ENCODE measurements at regions not wholly inside any gene's neighbourhood (a gene's known extent, or its start where the extent isn't known, plus 50 kb on each side); places are given as distances from the start of the nearest gene placed in this dataset.

- TF ChIP-seq, protein P1, sequence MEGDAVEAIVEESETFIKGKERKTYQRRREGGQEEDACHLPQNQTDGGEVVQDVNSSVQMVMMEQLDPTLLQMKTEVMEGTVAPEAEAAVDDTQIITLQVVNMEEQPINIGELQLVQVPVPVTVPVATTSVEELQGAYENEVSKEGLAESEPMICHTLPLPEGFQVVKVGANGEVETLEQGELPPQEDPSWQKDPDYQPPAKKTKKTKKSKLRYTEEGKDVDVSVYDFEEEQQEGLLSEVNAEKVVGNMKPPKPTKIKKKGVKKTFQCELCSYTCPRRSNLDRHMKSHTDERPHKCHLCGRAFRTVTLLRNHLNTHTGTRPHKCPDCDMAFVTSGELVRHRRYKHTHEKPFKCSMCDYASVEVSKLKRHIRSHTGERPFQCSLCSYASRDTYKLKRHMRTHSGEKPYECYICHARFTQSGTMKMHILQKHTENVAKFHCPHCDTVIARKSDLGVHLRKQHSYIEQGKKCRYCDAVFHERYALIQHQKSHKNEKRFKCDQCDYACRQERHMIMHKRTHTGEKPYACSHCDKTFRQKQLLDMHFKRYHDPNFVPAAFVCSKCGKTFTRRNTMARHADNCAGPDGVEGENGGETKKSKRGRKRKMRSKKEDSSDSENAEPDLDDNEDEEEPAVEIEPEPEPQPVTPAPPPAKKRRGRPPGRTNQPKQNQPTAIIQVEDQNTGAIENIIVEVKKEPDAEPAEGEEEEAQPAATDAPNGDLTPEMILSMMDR (IDR thresholded peaks at IDR 0.05), result no peak
- peaks cover 49% of the 10 kb centered on the region for H3K9me3 Mint-ChIP-seq
- no peak overlapping the region for H3K27ac Mint-ChIP-seq
These were observed 342.6 kb upstream of the CCDC196 start for GRCh38 chr14:66143387-66144112.

DNA sequence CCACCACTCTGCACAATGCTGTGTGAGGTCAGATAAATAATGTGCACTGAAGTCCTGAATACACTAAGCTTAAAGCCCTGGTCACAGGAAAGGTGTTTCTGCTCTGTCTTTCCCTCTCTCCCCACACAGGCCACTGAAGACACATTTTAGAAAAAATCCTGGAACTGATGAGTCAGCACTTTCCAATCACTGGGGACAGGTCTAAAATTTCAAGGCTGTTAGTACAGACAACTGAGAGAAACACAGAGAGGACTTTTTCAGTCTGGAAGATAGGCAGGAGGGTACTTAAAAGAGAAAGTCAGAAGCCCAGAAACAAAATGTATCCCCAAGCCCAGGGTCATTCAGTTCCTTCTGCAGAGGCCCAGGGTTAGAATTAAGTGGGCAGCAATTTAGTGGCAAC, 333.9 kb upstream of the CCDC196 start:
- TF ChIP-seq, protein P1 (IDR thresholded peaks at IDR 0.05), result no peak
- Mint-ChIP-seq H3K36me3 (ENCODE audit: low read depth) (no peaks in the 10 kb centered on the region), H3K27me3 (ENCODE audit: insufficient read depth) (no peaks in the 10 kb centered on the region), H3K4me3 (no peak overlapping the region), H3K9me3 (peaks cover 35% of the 10 kb centered on the region), H3K4me1 (ENCODE audit: low read depth) (no peaks in the 10 kb centered on the region), H3K27ac (no peak overlapping the region)
- no peak for DNase-seq

More at GRCh38 chr14:66143387-66144112, 342.6 kb upstream of the CCDC196 start:
- no peaks in the 10 kb centered on the region for H3K27me3 Mint-ChIP-seq (ENCODE audit: insufficient read depth)
- peaks cover 3% of the 10 kb centered on the region; the same call in 1 of the 2 replicates for H3K36me3 Mint-ChIP-seq (ENCODE audit: low read depth)
- no peak for DNase-seq
- H3K4me3 Mint-ChIP-seq, result no peak overlapping the region
- no peaks in the 10 kb centered on the region for H3K4me1 Mint-ChIP-seq (ENCODE audit: low read depth)

DNA sequence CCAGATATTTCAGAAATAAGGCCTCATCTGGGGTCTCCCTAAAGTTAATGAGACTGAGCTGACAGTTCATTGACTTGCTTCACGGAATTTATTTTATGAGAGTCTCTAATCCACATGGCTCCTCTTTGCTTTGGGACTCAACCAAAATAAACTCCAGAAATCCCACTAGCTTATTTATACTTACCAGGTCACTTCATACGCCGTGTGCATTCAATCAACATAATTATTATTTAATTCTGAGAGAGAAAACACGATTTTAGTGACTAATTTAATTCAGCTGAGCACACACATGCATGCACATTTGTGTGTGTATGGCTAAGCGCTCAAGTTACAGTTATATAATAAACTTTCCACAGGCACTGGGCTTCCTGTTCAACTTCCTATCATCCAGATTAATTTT, 333.4 kb upstream of the CCDC196 start:
- peaks cover 34% of the 10 kb centered on the region for H3K9me3 Mint-ChIP-seq
- no peak for DNase-seq
- no peaks in the 10 kb centered on the region for H3K36me3 Mint-ChIP-seq (ENCODE audit: low read depth)
- H3K27ac Mint-ChIP-seq, result no peak overlapping the region
- H3K4me1 Mint-ChIP-seq (ENCODE audit: low read depth), result no peaks in the 10 kb centered on the region
- no peak overlapping the region for H3K4me3 Mint-ChIP-seq
- H3K27me3 Mint-ChIP-seq (ENCODE audit: insufficient read depth), result no peaks in the 10 kb centered on the region
- TF ChIP-seq, protein P1 (IDR thresholded peaks at IDR 0.05), result no peak

GRCh38 chr14:66163023-66163422, 323.1 kb upstream of the CCDC196 start:
- TF ChIP-seq, protein P1 (IDR thresholded peaks at IDR 0.05), result no peak
- no peaks in the 10 kb centered on the region for H3K4me1 Mint-ChIP-seq (ENCODE audit: low read depth)
- H3K27ac Mint-ChIP-seq, result no peak overlapping the region
- 0 out of 2 replicates have a peak, but pooled peaks cover 4% of the 10 kb centered on the region for H3K36me3 Mint-ChIP-seq (ENCODE audit: low read depth)
- peaks cover 51% of the 10 kb centered on the region for H3K9me3 Mint-ChIP-seq
- no peak for DNase-seq
- H3K4me3 Mint-ChIP-seq, result no peak overlapping the region
- no peaks in the 10 kb centered on the region; the same call in 1 of the 2 replicates for H3K27me3 Mint-ChIP-seq (ENCODE audit: insufficient read depth)

DNA sequence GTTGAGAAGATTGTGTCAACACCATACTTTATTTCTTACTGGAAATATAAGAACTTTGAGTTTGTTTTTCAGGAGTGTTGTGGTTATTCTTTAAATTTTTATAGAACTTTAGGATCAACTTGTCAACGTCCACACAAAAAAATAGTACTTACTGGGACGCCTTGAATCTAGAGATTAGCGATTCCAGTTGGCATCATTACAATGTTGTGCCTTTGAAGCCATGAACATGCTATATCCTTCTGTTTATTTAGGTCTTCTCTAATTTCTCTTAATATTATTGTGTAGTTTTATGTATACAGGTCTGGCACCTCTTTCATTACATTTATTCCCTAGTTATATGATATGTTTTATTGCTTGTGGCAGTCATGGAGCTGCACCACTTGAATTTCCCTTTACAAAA, 320.8 kb upstream of the CCDC196 start:
- H3K4me3 Mint-ChIP-seq, result no peak overlapping the region
- H3K27me3 Mint-ChIP-seq (ENCODE audit: insufficient read depth), result no peaks in the 10 kb centered on the region; the same call in 1 of the 2 replicates
- no peaks in the 10 kb centered on the region for H3K4me1 Mint-ChIP-seq (ENCODE audit: low read depth)
- DNase-seq, result no peak
- TF ChIP-seq, protein P1 (IDR thresholded peaks at IDR 0.05), result no peak
- 0 out of 2 replicates have a peak, but pooled peaks cover 4% of the 10 kb centered on the region for H3K36me3 Mint-ChIP-seq (ENCODE audit: low read depth)
- no peak overlapping the region for H3K27ac Mint-ChIP-seq
- peaks cover 48% of the 10 kb centered on the region for H3K9me3 Mint-ChIP-seq
